ENCODE measurements at regions not wholly inside any gene's neighbourhood (a gene's known extent, or its start where the extent isn't known, plus 50 kb on each side); places are given as distances from the start of the nearest gene placed in this dataset.

GRCh38 chr9:12628546-12628945 is 64.6 kb upstream of the TYRP1 start:
- DNase-seq, result no peak
- intact Hi-C loops (cut with DNase I), result no loop called here
- ATAC-seq, result no peak

GRCh38 chr9:12629067-12629466 is 64.1 kb upstream of the TYRP1 start:
- DNase-seq, result no peak
- intact Hi-C loops (cut with DNase I), result no loop called here
- ATAC-seq, result no peak

- ATAC-seq (no peak), DNase-seq (no peak)
- intact Hi-C loops (cut with DNase I), result no loop called here
Observed at GRCh38 chr9:12631866-12632265, 61.3 kb upstream of the TYRP1 start.

GRCh38 chr9:12633016-12633765 is 60.0 kb upstream of the TYRP1 start:
- no peak for ATAC-seq
- no peak for DNase-seq
- intact Hi-C loops (cut with DNase I), result no loop called here

GRCh38 chr9:12640016-12640587 is 53.1 kb upstream of the TYRP1 start:
- intact Hi-C loops (cut with DNase I), result no loop called here
- ATAC-seq (peak; percentile 48 to 50), DNase-seq (no peak)

GRCh38 chr9:12640866-12641636 is 52.1 kb upstream of the TYRP1 start:
- ATAC-seq (no peak), DNase-seq (no peak)
- intact Hi-C loops (cut with DNase I), result no loop called here
